Caki2 (cell line): ENCODE measurements at regions not wholly inside any gene's neighbourhood (a gene's known extent, or its start where the extent isn't known, plus 50 kb on each side); places are given as distances from the start of the nearest gene placed in this dataset.
"Not testable (repeated sequence)": the region's sequence is repeated elsewhere in the genome, so short reads cannot be mapped to it uniquely, and the experiment has no call there.

Experiments
- DNase-seq: peaks from one replicate; pipeline ENCODE4 v3.0.0-alpha.2; 2015; ENCODE audit warnings: low read depth
- in situ Hi-C: cut with HindIII; loops from 2 replicates; pipeline ENCODE4 v1.10.0; 2016; ENCODE audit warnings: low sequenced_read_pairs, low pct_unique_long_range_greater_than_20kb, mixed read lengths

DNA sequence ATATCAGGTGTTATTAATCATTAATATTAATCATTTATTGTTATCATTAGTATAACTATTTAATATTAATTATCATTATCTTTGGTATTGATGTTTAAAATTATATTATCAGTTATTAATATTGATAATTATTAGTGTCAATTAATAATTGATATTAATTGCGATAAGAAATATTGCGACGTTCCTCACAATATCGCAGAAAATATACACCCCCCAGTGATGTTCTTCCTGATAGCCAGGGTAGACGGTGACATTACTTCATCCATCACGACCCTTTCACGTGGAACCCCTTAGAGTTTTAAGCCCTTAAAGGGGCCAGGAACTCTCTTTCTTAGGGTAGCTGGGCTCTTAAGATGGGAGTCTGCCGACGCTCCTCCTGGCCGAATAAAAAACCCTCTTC lies 98.6 kb upstream of the OSBPL11 start:
- in situ Hi-C loops: no loop called here
- no peak for DNase-seq

DNA sequence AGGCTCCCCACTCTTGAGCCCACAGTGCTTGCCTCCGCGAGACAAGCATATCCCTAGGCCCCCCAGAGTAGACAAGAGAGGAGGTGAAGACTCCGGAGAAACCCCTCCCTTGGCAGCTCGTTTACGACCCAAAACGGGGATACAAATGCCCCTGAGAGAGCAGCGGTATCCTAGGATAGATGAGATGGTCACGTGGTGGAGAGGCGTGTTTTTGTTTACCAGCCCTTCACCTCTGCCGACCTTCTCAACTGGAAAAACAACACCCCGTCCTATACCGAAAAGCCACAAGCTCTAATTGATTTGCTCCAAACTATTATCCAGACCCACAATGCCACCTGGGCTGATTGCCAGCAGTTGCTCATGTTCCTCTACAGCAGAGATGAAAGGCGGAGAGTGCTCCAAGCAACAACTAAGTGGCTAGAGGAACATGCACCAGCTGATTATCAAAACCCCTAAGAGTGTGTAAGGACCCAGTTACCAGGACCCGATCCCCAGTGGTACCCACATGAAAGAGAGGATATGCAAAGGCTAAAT lies 99.5 kb upstream of the OSBPL11 start:
- in situ Hi-C loops: no loop called here
- DNase-seq: no peak

DNA sequence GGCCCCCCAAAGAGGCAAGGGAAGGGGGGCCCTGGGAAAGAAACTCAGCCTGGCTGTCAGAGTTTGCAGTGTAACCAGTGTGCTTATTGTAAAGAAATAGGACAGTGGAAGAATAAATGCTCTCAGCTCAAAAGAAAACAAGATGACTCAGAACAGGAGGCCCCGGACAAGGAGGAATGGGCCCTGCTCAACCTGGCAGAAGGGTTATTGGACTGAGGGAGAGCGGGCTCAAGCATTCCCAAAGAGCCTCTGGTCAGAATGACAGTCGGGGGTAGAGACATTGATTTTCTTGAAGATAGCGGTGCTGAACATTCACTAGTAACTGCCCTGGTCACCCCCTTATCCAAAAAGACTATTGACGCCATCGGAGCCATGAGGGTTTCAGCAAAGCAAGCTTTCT lies 100.4 kb upstream of the OSBPL11 start:
- DNase-seq: no peak

DNA sequence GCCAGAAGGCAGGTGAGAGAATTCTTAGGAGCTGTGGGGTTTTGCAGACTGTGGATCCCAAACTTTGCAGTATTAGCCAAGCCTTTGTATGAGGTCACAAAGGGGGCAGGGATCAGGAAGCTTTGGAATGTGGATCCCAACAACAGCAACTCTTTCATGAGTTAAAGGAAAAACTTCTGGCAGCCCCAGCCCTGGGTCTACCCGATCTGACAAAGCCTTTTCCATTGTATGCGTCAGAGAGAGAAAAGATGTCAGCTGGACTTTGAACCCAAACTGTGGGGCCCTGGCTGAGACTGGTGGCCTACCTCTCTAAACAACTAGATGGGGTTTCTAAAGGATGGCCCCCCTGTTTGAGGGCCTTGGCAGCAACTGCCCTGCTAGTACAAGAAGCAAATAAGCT lies 101.8 kb upstream of the OSBPL11 start:
- in situ Hi-C loops, DNase-seq: not testable (repeated sequence)

More for the DNA sequence above, 100.4 kb upstream of the OSBPL11 start:
- in situ Hi-C loops: no loop called here

DNA sequence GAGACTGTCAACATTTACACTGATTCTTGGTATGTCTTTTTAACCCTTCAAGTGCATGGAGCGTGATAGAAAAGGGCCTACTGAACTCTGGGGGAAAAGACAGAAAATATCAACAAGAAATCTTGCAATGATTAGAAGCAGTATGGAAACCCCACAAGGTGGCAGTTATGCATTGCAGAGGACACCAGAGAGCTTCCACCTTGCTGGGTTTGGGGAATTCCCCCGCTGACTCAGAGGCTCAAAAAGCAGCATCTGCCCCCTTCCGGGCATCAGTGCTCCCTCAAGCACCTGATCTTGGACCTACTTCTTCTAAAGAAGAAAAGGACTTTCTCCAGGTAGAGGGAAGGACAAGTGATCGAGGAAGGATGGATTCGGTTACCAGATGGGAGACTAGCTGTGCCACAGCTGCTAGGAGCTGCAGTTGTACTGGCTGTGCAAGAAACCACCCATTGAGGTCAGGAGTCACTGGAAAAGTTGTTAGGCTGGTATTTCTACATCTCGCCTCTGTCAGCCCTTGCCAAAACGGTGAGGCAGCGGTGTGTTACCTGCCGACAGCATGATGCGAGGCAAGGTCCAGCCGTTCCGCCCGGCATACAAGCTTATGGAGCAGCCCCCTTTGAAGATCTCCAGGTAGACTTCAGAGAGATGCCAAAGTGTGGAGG lies 102.8 kb upstream of the OSBPL11 start:
- in situ Hi-C loops, DNase-seq: not testable (repeated sequence)

DNA sequence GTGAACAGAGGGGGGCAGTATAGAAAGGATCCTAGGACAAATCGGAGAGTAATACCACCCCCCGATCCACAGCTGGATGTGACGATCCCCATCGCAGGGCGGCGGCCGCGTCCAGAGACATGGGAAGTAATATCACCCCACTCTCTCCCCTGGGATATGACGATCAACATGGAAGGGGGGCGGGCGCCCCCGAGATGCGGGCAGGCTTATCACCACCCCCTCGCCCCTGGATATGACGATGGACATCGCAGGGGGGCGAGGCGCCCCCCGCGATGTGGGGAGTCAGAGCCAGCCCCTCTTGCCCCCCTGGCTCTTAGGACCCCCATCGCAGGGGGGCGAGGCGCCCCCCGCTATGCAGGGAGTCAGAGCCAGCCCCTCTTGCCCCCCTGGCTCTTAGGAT lies 120.4 kb upstream of the OSBPL11 start:
- DNase-seq: no peak
- in situ Hi-C loops: no loop called here

DNA sequence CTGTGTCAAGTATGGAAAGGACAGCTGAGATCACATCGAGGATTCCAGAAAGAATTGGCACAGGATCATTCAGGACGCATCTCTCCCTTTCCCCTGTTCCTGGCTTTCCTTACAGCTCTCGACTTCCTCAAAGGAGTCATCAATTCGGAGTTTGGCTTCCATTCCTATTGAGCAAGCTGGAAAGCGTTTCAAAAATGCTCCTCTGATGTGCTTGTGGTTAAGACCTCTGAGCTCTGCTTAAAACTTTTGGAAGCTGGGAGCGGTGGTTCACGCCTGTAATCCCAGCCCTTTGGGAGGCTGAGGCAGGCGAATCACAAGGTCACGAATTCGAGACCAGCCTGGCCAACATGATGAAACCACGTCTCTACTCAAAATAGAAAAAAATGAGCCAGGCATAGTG lies 136.9 kb upstream of the OSBPL11 start:
- DNase-seq, in situ Hi-C loops: not testable (repeated sequence)

DNA sequence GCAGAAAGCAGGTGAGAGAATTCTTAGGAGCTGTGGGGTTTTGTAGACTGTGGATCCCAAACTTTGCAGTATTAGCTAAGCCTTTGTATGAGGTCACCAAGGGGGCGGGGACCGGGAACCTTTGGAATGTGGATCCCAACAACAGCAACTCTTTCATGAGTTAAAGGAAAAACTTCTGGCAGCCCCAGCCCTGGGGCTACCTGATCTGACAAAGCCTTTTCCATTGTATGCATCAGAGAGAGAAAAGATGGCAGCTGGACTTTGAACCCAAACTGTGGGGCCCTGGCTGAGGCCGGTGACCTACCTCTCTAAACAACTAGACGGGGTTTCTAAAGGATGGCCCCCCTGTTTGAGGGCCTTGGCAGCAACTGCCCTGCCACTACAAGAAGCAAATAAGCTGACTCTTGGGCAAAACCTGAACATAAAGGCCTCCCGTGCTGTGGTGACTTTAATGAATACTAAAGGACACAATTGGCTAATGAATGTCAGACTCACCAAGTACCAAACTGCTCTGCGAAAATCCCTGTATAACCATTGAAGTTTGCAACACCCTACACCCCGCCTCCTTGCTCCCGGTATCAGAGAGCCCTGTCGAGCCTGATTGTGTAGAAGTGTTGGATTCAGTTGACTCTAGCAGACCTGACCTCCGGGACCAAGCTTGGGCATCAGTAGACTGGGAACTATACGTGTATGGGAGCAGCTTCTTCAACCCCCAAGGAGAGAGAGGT lies 146.9 kb upstream of the OSBPL11 start:
- DNase-seq, in situ Hi-C loops: not testable (repeated sequence)

DNA sequence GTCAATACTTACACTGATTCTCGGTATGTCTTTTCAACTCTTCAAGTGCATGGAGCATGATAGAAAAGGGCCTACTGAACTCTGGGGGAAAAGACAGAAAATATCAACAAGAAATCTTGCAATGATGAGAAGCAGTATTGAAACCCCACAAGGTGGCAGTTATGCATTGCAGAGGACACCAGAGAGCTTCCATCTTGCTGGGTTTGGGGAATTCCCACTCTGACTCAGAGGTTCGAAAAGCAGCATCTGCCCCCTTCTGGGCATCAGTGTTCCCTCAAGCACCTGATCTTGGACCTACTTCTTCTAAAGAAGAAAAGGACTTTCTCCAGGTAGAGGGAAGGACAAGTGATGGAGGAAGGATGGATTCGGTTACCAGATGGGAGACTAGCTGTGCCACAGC lies 147.5 kb upstream of the OSBPL11 start:
- in situ Hi-C loops: not testable (repeated sequence)
- DNase-seq: peak; percentile 22

DNA sequence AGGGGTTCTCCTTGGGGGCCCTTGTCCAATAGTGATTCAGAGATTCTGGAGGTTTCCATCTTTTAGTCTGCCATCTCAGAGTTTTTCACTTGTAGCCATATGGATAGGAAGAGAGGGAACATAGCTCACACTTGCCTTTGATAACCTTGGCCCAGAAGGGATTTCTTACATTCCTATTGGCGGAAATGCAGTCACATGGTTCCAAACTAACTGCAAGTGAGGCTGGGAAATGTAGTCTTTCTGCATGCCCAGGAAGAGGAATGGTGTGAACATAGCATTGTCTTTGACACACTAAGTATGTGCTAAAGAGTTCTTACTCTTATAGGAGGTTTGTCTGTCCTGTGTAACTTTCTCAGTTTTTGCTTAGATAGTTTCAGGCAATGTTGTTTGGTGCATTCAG lies 161.8 kb upstream of the OSBPL11 start:
- DNase-seq, in situ Hi-C loops: not testable (repeated sequence)

DNA sequence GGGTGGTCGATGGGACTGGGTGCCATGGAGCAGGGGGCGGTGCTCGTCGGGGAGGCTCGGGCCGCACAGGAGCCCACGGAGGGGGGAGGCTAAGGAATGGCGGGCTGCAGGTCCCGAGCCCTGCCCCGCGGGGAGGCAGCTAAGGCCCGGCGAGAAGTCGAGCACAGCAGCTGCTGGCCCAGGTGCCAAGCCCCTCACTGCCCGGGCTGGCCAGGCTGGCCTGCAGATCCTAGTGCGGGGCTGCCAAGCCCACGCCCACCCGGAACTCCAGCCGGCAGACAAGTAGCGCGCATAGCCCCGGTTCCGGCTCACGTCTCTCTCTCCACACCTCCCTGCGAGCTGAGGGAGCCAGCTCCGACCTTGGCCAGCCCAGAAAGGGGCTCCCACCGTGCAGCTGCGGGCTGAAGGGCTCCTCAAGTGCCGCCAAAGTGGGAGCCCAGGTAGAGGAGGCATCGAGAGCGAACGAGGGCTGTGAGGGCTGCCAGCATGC lies 163.4 kb upstream of the OSBPL11 start:
- DNase-seq, in situ Hi-C loops: not testable (repeated sequence)

DNA sequence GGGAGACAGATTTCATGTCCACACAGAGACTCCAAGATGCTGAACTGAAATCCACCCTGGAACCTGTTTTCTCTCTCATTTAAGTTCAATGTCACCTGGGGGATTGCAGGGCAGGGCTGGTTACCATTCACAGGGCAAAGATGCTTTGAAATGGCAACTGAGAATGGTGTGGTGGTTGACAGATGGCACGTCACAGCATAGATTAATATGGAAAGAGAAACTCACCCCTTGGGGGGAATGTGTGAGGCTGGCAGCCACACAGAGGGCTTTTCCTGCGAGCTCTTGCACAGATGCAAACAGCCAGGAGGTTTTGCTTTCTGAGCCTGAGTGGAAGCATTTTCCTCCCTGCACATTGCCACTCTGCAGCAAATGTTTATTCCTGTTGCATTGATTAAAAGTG lies 167.3 kb upstream of the OSBPL11 start:
- DNase-seq, in situ Hi-C loops: not testable (repeated sequence)

DNA sequence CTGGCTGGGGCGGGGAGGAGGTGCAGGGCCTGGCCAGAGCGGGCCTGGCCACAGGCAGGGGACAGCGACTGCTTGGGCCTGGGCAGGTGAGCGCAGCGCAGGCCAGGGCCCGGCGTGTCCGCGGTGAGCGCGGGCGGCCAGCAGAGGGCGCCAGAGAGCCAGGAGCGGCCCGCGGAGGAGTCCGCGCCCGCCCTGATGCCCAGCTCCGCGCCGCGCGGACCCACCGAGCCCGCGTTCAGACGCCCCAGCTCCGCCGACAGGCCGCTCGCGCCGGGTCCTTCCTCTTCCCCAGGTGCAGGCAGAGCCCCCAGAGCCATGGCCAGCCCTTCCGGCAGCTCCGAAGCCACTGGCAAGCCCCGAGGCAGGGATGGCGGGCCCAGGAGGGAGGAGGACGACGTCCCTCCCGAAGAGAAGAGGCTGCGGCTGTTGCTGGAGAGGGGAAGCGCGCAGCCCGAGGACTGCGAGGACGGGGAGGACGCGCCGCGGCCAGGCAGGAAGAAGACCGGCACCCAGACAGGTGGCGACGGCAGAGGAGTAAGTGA lies 171.1 kb upstream of the OSBPL11 start:
- in situ Hi-C loops: not testable (repeated sequence)
- DNase-seq: peak; percentile 46

DNA sequence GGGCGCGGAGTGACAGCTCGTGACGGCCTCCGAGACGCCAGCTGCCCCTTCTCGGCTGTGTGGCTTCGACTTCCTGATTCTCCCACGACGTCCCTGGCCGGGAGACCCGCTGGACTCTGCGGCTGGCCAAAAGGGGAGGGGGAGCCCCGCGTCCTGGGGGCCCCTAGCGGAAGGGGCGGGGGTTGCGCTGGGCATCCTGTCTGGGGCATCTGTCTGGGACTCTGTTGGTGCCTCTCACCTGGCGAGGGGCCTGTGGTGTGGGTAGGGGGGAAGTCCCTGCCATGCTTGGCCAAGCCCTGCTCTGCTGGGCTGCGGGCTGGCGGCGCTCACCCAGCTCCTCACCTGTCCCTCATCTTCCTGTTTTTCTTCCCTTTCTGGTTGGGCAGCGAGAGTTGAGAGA lies 171.6 kb upstream of the OSBPL11 start:
- in situ Hi-C loops, DNase-seq: not testable (repeated sequence)

DNA sequence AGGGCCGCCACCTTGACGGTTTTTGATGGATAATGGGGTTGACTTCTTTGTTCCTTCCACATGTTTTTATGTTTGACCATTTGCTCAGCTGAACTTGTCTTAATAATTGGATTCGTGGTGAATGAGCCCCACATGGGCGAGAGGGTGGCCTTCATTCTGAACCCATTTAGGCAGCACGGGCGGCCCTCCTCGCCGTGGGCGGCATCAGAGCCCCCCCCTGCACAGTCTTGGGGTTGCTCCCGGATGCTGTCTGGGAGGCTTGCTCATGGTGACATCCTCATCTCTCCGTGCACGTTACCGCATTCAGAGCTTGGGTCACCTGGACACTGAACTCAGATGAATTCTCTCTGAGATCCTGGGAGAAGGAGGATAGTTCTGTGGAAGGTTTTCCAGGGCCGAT lies 172.3 kb upstream of the OSBPL11 start:
- DNase-seq: no peak
- in situ Hi-C loops: no loop called here

DNA sequence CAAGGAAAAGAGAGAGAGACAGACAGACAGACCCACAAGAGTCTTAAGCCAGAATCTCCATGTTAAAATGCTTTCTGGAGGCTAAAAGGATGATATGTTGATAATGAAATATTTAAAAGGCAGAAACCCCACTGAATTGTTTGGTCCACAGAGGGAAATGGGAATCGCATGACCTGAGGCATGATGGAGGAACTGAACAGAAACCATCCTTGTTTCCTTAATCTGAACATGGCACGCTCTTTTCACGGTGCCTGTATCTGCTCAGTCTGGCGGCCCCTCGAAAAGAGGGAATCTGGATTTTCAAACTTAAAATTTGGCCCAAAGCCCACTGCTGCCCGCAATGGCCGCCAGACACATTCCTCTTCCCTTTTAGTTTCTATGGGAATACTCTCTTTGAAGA lies 173.5 kb upstream of the OSBPL11 start:
- DNase-seq, in situ Hi-C loops: not testable (repeated sequence)

DNA sequence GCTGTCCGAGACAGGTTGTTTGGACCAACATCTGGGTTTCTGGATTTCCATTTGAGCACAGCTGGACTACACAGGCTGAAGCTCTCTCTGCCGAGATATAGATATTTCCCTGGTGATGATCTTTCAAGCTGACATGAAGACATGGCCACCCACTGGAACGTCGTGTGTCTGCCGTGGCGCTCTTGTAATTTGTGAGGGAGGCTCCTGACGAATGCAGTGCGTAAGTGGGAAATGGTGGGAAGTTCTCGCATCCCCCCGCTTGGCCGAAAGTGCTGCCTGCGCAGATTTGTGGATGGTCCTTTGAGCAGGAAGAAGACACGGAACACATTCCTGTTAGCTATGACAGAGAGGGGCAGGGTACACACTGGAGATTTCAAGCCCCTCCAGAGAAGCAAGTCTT lies 176.2 kb upstream of the OSBPL11 start:
- in situ Hi-C loops, DNase-seq: not testable (repeated sequence)

DNA sequence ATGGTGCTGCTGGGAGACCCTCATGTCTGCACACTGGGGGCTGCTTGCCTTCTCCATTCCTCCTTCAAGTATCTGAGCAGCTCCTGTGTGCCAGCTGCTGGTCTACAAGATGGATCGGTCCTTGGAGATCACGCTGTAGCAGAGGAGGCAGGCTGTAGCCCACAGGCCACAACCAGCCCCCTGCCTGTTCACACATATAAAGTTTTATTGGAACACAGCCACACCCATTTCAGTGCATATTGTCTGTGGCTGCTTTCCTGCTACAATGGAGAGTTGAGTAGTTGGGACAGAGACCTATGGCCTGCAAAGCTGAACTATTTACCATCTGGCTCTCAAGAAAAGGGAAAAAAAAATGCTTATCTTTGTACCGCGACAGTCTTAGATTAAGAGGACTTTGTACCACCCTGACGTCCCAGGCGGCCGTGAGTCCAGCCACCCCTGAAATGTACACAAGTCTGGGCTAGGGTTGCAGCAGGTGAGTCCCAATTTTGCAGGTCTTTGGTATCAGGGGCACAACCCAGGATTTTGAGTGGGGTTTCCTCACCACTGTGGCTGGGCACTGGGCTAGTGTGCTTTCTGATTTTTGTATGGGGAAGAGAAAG lies 179.2 kb upstream of the OSBPL11 start:
- DNase-seq, in situ Hi-C loops: not testable (repeated sequence)

DNA sequence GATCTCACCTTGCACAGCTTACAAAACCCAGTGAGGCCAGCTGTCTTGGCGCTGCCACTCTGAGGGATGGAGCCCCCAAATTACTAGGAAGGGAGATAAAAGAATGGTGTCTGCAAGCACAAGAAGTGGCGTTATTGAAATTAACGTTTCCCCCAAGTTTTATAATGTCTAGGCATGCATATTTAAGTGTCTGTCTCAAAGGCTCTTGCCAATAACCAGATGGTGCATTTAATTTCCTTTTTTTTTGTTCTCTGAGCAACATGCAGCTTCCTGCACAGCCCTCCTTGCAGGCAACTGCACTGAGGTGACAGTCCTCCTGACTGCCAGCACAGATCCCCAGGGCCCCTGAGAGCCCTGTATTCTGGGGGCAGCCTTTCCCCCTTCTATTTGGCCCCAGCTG lies 179.8 kb upstream of the OSBPL11 start:
- in situ Hi-C loops, DNase-seq: not testable (repeated sequence)
